ENCODE measurements at regions not wholly inside any gene's neighbourhood (a gene's known extent, or its start where the extent isn't known, plus 50 kb on each side); places are given as distances from the start of the nearest gene placed in this dataset.

GRCh38 chr15:67907184-67907723 lies 67.4 kb upstream of the RNU6-1 start:
- CTCF ChIA-PET, result interaction anchor here (1.0 kb wide), 1 partner anchor 248 kb away, joined by 4 read pairs; no protein-coding TSS in a partner anchor
- H3K9me3 Mint-ChIP-seq, result peaks cover 62% of the 10 kb centered on the region
- no peaks in the 10 kb centered on the region for H3K27me3 Mint-ChIP-seq (ENCODE audit: low read depth)

GRCh38 chr15:67908756-67909155 lies 68.9 kb upstream of the RNU6-1 start:
- no peak for ATAC-seq
- POLR2A ChIA-PET, result interaction anchor here (0.8 kb wide), 1 partner anchor 277 kb away, joined by 3 read pairs; no protein-coding TSS in a partner anchor
- TF ChIP-seq ZMAT4 (CRISPR knock-in tag; IDR thresholded peaks at IDR 0.05), result no peak
- no peak for TF ChIP-seq ELF4 (CRISPR knock-in tag; IDR thresholded peaks at IDR 0.05; ENCODE audit: low read depth)
- no peak for TF ChIP-seq IRF2 (CRISPR knock-in tag; IDR thresholded peaks at IDR 0.05; ENCODE audit: borderline replicate concordance, low read depth)
- no peak for TF ChIP-seq PRRX2 (CRISPR knock-in tag; IDR thresholded peaks at IDR 0.05)
- no peak for TF ChIP-seq ETV6 (CRISPR knock-in tag; IDR thresholded peaks at IDR 0.05)
- TF ChIP-seq FOXP4 (CRISPR knock-in tag; IDR thresholded peaks at IDR 0.05), result no peak
- no peak for TF ChIP-seq TEAD4 (CRISPR knock-in tag; IDR thresholded peaks at IDR 0.05)
- no peak for TF ChIP-seq HMGA2 (CRISPR knock-in tag; IDR thresholded peaks at IDR 0.05)
- TF ChIP-seq IRF1 (CRISPR knock-in tag; IDR thresholded peaks at IDR 0.05), result no peak
- no peak for TF ChIP-seq E2F4 (CRISPR knock-in tag; IDR thresholded peaks at IDR 0.05; ENCODE audit: borderline replicate concordance, low read depth)
- TF ChIP-seq CBFB (CRISPR knock-in tag; IDR thresholded peaks at IDR 0.05; ENCODE audit: low read depth), result no peak
- TF ChIP-seq ZSCAN18 (CRISPR knock-in tag; IDR thresholded peaks at IDR 0.05), result no peak
- no peak for TF ChIP-seq RORB (CRISPR knock-in tag; IDR thresholded peaks at IDR 0.05)
- TF ChIP-seq ZNF281 (CRISPR knock-in tag; IDR thresholded peaks at IDR 0.05), result no peak
- Mint-ChIP-seq H3K9me3 (peaks cover 52% of the 10 kb centered on the region), H3K4me1 (no peaks in the 10 kb centered on the region), H3K36me3 (peaks cover 28% of the 10 kb centered on the region), H3K27me3 (ENCODE audit: low read depth) (no peaks in the 10 kb centered on the region), H3K4me3 (no peak overlapping the region), H3K27ac (no peak overlapping the region)
- CTCF ChIA-PET, result interaction anchor here (0.9 kb wide), 1 partner anchor 8 kb away, joined by 4 read pairs; no protein-coding TSS in a partner anchor
- DNase-seq (ENCODE audit: low spot score), result no peak

More at GRCh38 chr15:67907184-67907723, 67.4 kb upstream of the RNU6-1 start:
- peaks cover 41% of the 10 kb centered on the region for H3K36me3 Mint-ChIP-seq
- ATAC-seq (no peak), DNase-seq (ENCODE audit: low spot score) (no peak)
- H3K4me1 Mint-ChIP-seq, result peaks cover 9% of the 10 kb centered on the region
- POLR2A ChIA-PET, result no interaction called here
- TF ChIP-seq MAX (CRISPR knock-in tag; IDR thresholded peaks at IDR 0.05), result no peak
- TF ChIP-seq NR2C2 (CRISPR knock-in tag; IDR thresholded peaks at IDR 0.05), result no peak
- no peak for TF ChIP-seq SP1 (CRISPR knock-in tag; conservative IDR thresholded peaks at IDR 0.05)
- H3K4me3 Mint-ChIP-seq, result no peak overlapping the region
- no peak overlapping the region for H3K27ac Mint-ChIP-seq

All from WTC11 (cell line).